H9 (cell line): ENCODE measurements at regions not wholly inside any gene's neighbourhood (a gene's known extent, or its start where the extent isn't known, plus 50 kb on each side); places are given as distances from the start of the nearest gene placed in this dataset.

Experiments used
- DNase-seq: peaks from one replicate; pipeline ENCODE4 v3.0.0-alpha.2; 2017
- H2AFZ ChIP-seq: one replicate; pipeline ENCODE4 v1.6.1; 2013; ENCODE audit warnings: mild to moderate bottlenecking, low read length, control low read depth, moderate library complexity
- H2AK5ac ChIP-seq: 2 replicates; pipeline ENCODE4 v1.6.1; 2013; ENCODE audit warnings: low read length, control low read depth, mixed read lengths; ENCODE audit not compliant: insufficient read length
- H2BK120ac ChIP-seq: one replicate; pipeline ENCODE4 v1.6.1; 2013; ENCODE audit warnings: low read depth, mild to moderate bottlenecking, low read length, control low read depth, inconsistent platforms; ENCODE audit not compliant: poor library complexity, severe bottlenecking
- H2BK12ac ChIP-seq: 2 replicates; pipeline ENCODE4 v1.6.1; 2013; ENCODE audit warnings: low read length, control low read depth, mixed read lengths, low read depth; ENCODE audit not compliant: insufficient read length
- H2BK15ac ChIP-seq: 2 replicates; pipeline ENCODE4 v1.6.1; 2013; ENCODE audit warnings: low read depth, low read length, control low read depth
- H2BK20ac ChIP-seq: one replicate; pipeline ENCODE4 v1.6.1; 2013; ENCODE audit warnings: low read depth, mild to moderate bottlenecking, low read length, control low read depth, inconsistent platforms; ENCODE audit not compliant: poor library complexity, severe bottlenecking
- H2BK5ac ChIP-seq: 2 replicates; pipeline ENCODE4 v1.6.1; 2013; ENCODE audit warnings: low read length, control low read depth, mixed read lengths; ENCODE audit not compliant: insufficient read length
- H3K14ac ChIP-seq: 2 replicates; pipeline ENCODE4 v1.6.1; 2013; ENCODE audit warnings: low read length, control low read depth; ENCODE audit not compliant: insufficient read depth
- H3K18ac ChIP-seq: 2 replicates; pipeline ENCODE4 v1.6.1; 2013; ENCODE audit warnings: low read depth, mild to moderate bottlenecking, mixed read lengths, low read length, control low read depth; ENCODE audit not compliant: insufficient read length
- H3K23ac ChIP-seq: 2 replicates; pipeline ENCODE4 v1.6.1; 2013; ENCODE audit warnings: low read length, control low read depth, mixed read lengths, low read depth; ENCODE audit not compliant: insufficient read length
- H3K23me2 ChIP-seq: 2 replicates; pipeline ENCODE4 v1.6.1; 2013; ENCODE audit warnings: low read depth, mild to moderate bottlenecking, mixed read lengths, low read length, control low read depth; ENCODE audit not compliant: insufficient read length, poor library complexity, severe bottlenecking
- H3K27ac ChIP-seq: 2 replicates; pipeline ENCODE4 v1.5.1; 2013; ENCODE audit warnings: low read length, control low read depth, mixed read lengths, low read depth; ENCODE audit not compliant: insufficient read length
- H3K27me3 ChIP-seq: 2 replicates; pipeline ENCODE4 v1.6.1; 2013; ENCODE audit warnings: low read length, control low read depth, inconsistent platforms; ENCODE audit not compliant: insufficient read depth
- H3K4ac ChIP-seq: 2 replicates; pipeline ENCODE4 v1.6.1; 2013; ENCODE audit warnings: low read depth, mild to moderate bottlenecking, control low read depth, inconsistent platforms, low read length, moderate library complexity
- H3K4me1 ChIP-seq: 2 replicates; pipeline ENCODE4 v1.6.1; 2013; ENCODE audit warnings: low read length, control low read depth, inconsistent platforms; ENCODE audit not compliant: insufficient read depth
- H3K4me2 ChIP-seq: 2 replicates; pipeline ENCODE4 v1.6.1; 2013; ENCODE audit warnings: low read length, control low read depth, mixed read lengths; ENCODE audit not compliant: insufficient read length, insufficient read depth
- H3K56ac ChIP-seq: 2 replicates; pipeline ENCODE4 v1.6.1; 2013; ENCODE audit warnings: low read depth, mild to moderate bottlenecking, mixed read lengths, low read length, control low read depth; ENCODE audit not compliant: insufficient read length
- H3K79me1 ChIP-seq: 2 replicates; pipeline ENCODE4 v1.6.1; 2013; ENCODE audit warnings: low read depth, mild to moderate bottlenecking, moderate library complexity, low read length, control low read depth, inconsistent platforms; ENCODE audit not compliant: insufficient read depth, poor library complexity, severe bottlenecking
- H3K79me2 ChIP-seq: 2 replicates; pipeline ENCODE4 v1.6.1; 2013; ENCODE audit warnings: low read length, control low read depth, inconsistent platforms; ENCODE audit not compliant: insufficient read depth
- H3K9ac ChIP-seq: 2 replicates; pipeline ENCODE4 v1.6.1; 2013; ENCODE audit warnings: low read length, control low read depth, mixed read lengths; ENCODE audit not compliant: insufficient read length; ENCODE audit errors: extremely low read depth
- H3K9me3 ChIP-seq: one replicate; pipeline ENCODE4 v1.6.1; 2013; ENCODE audit warnings: low read depth, low read length, inconsistent platforms; ENCODE audit not compliant: control insufficient read depth
- H3T11ph ChIP-seq: one replicate; pipeline ENCODE4 v1.6.1; 2013; ENCODE audit warnings: mild to moderate bottlenecking, low read length, control low read depth, inconsistent platforms
- H4K20me1 ChIP-seq: one replicate; pipeline ENCODE4 v1.6.1; 2013; ENCODE audit not compliant: control insufficient read depth, insufficient read length, insufficient read depth
- H4K5ac ChIP-seq: 2 replicates; pipeline ENCODE4 v1.6.1; 2013; ENCODE audit warnings: low read depth, mild to moderate bottlenecking, mixed read lengths, low read length, control low read depth; ENCODE audit not compliant: insufficient read length
- H4K8ac ChIP-seq: replicated peaks from 2 replicates; pipeline ENCODE4 v1.6.1; 2013; ENCODE audit warnings: low read length, control low read depth, mixed read lengths, low read depth; ENCODE audit not compliant: insufficient read length
- H4K91ac ChIP-seq: 2 replicates; pipeline ENCODE4 v1.6.1; 2013; ENCODE audit warnings: low read depth, mild to moderate bottlenecking, moderate library complexity, mixed read lengths, low read length, control low read depth; ENCODE audit not compliant: insufficient read length
- H3K27ac Mint-ChIP-seq, 3 experiments: 2 replicates in 2 of 3; 3 replicates in 1 of 3; pipeline ENCODE4 v1.8.0; 2020 to 2021; ENCODE audit warnings: mixed read lengths in 3 of 3, mild to moderate bottlenecking in 1 of 3, moderate library complexity in 1 of 3
- H3K27me3 Mint-ChIP-seq: 2 replicates; pipeline ENCODE4 v1.8.0; 2021; ENCODE audit warnings: low read depth, mild to moderate bottlenecking, moderate library complexity, mixed read lengths
- H3K36me3 Mint-ChIP-seq, 3 experiments: 2 replicates in 2 of 3; 3 replicates in 1 of 3; pipeline ENCODE4 v1.8.0; 2020 to 2021; ENCODE audit warnings: low read depth in 3 of 3, mixed read lengths in 3 of 3; ENCODE audit not compliant: insufficient read depth in 1 of 3
- H3K4me1 Mint-ChIP-seq, 2 experiments: 2 replicates each; pipeline ENCODE4 v1.8.0; 2020; ENCODE audit warnings: mixed read lengths in 2 of 2
- H3K4me3 Mint-ChIP-seq, 2 experiments: 2 replicates in 1 of 2; 3 replicates in 1 of 2; pipeline ENCODE4 v1.8.0; 2020 to 2021; ENCODE audit warnings: mild to moderate bottlenecking in 2 of 2, mixed read lengths in 2 of 2, moderate library complexity in 1 of 2
- H3K9me3 Mint-ChIP-seq, 2 experiments: 2 replicates in 1 of 2; 3 replicates in 1 of 2; pipeline ENCODE4 v1.8.0; 2020; ENCODE audit warnings: mild to moderate bottlenecking in 2 of 2, mixed read lengths in 2 of 2, moderate library complexity in 1 of 2
- WGBS: extraction: QIAGEN DNeasy Blood & Tissue Kit; methylation state at CpG from one replicate; pipeline ENCODE4 v1.1.7; 2013; ENCODE audit warnings: missing lambda C conversion rate, low lambda C conversion rate, mixed read lengths; ENCODE audit not compliant: insufficient read length; ENCODE audit errors: extremely low coverage; 5-methylcytosine and 5-hydroxymethylcytosine counted together
- TF ChIP-seq, protein P1 (sequence below): fragments of 200-600 bp; sonication (generic); conservative IDR thresholded peaks from 3 replicates; pipeline ENCODE4 v1.8.0; 2021; ENCODE audit warnings: antibody characterized with exemption, mild to moderate bottlenecking

DNA sequence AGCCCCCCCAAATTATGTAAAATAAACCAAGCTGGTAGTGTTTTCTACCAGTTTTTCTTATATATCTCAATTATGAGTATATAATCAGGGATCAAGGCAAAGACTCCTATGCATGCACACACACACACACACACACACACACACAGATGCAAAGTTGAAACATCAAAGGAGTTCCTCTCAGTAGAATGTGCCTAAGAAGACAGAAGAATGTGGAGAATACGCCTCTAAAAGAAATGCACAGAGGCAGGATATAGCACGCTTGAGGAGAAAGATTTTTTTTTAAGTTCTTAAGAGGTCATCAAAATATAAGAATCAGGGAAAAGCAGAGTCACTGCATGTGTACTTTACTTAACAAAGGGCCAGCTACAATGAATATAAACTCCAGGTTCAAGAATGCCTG lies 138.2 kb upstream of the CLEC14A start:
- Histone ChIP-seq H3T11ph (no peak overlapping the region), H4K8ac (no peak overlapping the region), H3K23me2 (no peaks in the 10 kb centered on the region), H4K91ac (no peak overlapping the region), H4K5ac (no peak overlapping the region), H3K56ac (no peak overlapping the region), H3K79me2 (no peaks in the 10 kb centered on the region), H3K4ac (no peak overlapping the region), H2AK5ac (no peak overlapping the region), H3K27ac (no peak overlapping the region), H4K20me1 (no peaks in the 10 kb centered on the region), H2BK15ac (no peak overlapping the region), H3K4me2 (no peak overlapping the region), H2BK12ac (no peak overlapping the region), H3K27me3 (no peaks in the 10 kb centered on the region), H2AFZ (no peak overlapping the region), H3K79me1 (no peaks in the 10 kb centered on the region), H3K9me3 (no peaks in the 10 kb centered on the region), H3K4me1 (no peaks in the 10 kb centered on the region; the same call in 1 of the 2 replicates), H3K23ac (no peak overlapping the region), H3K9ac (no peak overlapping the region), H2BK5ac (no peak overlapping the region), H2BK20ac (no peak overlapping the region), H2BK120ac (no peak overlapping the region), H3K14ac (no peak overlapping the region), H3K18ac (no peak overlapping the region)
- Mint-ChIP-seq H3K4me3 (no peak overlapping the region), H3K27me3 (peaks cover 4% of the 10 kb centered on the region), H3K9me3 (no peaks in the 10 kb centered on the region), H3K4me1 (no peaks in the 10 kb centered on the region), H3K27ac (no peak overlapping the region), H3K36me3 (no peaks in the 10 kb centered on the region)
- WGBS: no CpG with 5 or more reads among the region's 2 CpGs
- DNase-seq: no peak
- TF ChIP-seq, protein P1, sequence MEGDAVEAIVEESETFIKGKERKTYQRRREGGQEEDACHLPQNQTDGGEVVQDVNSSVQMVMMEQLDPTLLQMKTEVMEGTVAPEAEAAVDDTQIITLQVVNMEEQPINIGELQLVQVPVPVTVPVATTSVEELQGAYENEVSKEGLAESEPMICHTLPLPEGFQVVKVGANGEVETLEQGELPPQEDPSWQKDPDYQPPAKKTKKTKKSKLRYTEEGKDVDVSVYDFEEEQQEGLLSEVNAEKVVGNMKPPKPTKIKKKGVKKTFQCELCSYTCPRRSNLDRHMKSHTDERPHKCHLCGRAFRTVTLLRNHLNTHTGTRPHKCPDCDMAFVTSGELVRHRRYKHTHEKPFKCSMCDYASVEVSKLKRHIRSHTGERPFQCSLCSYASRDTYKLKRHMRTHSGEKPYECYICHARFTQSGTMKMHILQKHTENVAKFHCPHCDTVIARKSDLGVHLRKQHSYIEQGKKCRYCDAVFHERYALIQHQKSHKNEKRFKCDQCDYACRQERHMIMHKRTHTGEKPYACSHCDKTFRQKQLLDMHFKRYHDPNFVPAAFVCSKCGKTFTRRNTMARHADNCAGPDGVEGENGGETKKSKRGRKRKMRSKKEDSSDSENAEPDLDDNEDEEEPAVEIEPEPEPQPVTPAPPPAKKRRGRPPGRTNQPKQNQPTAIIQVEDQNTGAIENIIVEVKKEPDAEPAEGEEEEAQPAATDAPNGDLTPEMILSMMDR: no peak
